OCI-LY7 (cell line): ENCODE measurements at regions not wholly inside any gene's neighbourhood (a gene's known extent, or its start where the extent isn't known, plus 50 kb on each side); places are given as distances from the start of the nearest gene placed in this dataset.

Experiments used
- EZH2phosphoT487 ChIP-seq: fragments of 200-600 bp; sonication (generic); IDR thresholded peaks from 2 replicates; pipeline ENCODE4 v1.6.1; 2018; ENCODE audit warnings: low read depth, borderline replicate concordance, mild to moderate bottlenecking, mixed run types, antibody characterized with exemption, low read length, moderate library complexity, mixed read lengths
- TF ChIP-seq, protein P1 (sequence below): fragments of 200-600 bp; sonication (generic); conservative IDR thresholded peaks from 2 replicates; pipeline ENCODE4 v1.5.1; 2014; ENCODE audit warnings: mild to moderate bottlenecking, antibody characterized with exemption, low read length, moderate library complexity, mixed read lengths

DNA sequence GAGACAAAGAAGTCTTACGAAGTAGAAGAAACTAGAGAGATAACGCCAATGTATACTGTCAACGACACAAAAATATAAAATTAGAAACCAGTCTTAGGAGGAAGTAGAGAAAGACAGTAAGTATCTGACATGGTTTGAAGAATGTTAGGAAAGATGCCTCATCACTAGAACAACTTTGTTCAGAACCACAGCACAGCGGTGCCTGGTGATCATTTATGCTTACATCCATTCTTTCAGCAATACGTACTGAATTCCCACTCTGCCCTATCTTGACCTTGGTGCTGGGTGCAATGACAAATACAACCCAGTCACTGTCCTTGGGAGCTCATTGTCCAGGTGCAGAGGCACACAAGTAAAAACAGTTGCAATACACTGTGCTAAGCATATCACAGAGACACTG is 104.4 kb downstream of the TM2D1 start:
- TF ChIP-seq, protein P1, sequence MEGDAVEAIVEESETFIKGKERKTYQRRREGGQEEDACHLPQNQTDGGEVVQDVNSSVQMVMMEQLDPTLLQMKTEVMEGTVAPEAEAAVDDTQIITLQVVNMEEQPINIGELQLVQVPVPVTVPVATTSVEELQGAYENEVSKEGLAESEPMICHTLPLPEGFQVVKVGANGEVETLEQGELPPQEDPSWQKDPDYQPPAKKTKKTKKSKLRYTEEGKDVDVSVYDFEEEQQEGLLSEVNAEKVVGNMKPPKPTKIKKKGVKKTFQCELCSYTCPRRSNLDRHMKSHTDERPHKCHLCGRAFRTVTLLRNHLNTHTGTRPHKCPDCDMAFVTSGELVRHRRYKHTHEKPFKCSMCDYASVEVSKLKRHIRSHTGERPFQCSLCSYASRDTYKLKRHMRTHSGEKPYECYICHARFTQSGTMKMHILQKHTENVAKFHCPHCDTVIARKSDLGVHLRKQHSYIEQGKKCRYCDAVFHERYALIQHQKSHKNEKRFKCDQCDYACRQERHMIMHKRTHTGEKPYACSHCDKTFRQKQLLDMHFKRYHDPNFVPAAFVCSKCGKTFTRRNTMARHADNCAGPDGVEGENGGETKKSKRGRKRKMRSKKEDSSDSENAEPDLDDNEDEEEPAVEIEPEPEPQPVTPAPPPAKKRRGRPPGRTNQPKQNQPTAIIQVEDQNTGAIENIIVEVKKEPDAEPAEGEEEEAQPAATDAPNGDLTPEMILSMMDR, result no peak
- no peak for TF ChIP-seq EZH2phosphoT487
